Adrenal gland (tissue), 5 donors: ENCODE measurements at regions not wholly inside any gene's neighbourhood (a gene's known extent, or its start where the extent isn't known, plus 50 kb on each side); places are given as distances from the start of the nearest gene placed in this dataset.

ENCODE experiments used
- CTCF ChIP-seq, 6 experiments: fragments of 450-650 bp in 4 of 6; fragments of 200-600 bp in 2 of 6; sonication (generic) in 1 of 6; IDR thresholded peaks; 1 replicate in 5 of 6; 2 replicates in 1 of 6; pipeline versions ENCODE4 v1.5.1 to v1.8.0; 2016 to 2021; ENCODE audit warnings: antibody characterized with exemption in 6 of 6, mild to moderate bottlenecking in 2 of 6, moderate library complexity in 1 of 6
- POLR2A ChIP-seq, 2 donors: fragments of 450-650 bp; IDR thresholded peaks; one replicate each; pipeline ENCODE4 v1.6.1; 2017; ENCODE audit warnings: antibody characterized with exemption in 2 of 2, mild to moderate bottlenecking in 2 of 2, moderate library complexity in 1 of 2
- donor health status: DM: no; HTN: no; CAD: no.

- TF ChIP-seq CTCF (IDR thresholded peaks at IDR 0.05) = no peak
- TF ChIP-seq POLR2A (IDR thresholded peaks at IDR 0.05) = no peak
Measured at GRCh38 chr2:188785490-188785889, 188.7 kb upstream of the COL3A1 start.
